EH (cell line): ENCODE measurements at regions not wholly inside any gene's neighbourhood (a gene's known extent, or its start where the extent isn't known, plus 50 kb on each side); places are given as distances from the start of the nearest gene placed in this dataset.
"Not testable (repeated sequence)": the region's sequence is repeated elsewhere in the genome, so short reads cannot be mapped to it uniquely, and the experiment has no call there.

ENCODE experiments used
- DNase-seq: peaks from one replicate; pipeline ENCODE4 v3.0.0-alpha.2; 2015; ENCODE audit warnings: low read depth

DNA sequence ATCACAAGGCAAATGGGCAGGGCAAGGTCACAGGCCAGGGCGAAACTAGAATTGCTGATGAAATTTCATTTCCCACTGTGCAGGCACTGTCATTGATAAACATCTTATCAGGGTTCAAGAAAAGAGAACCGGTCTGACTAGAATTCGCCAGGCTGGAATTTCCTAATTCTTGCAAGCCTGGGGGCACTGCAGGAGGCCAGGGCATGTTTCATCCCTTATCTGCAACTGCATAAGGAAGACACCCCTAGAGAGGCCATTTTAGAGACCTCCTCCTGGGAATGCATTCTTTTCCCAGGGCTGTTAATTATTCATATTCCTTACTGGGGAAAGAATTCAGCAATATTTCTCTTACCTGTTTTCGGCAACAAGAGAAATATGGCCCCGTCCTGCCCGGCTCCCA, 266.2 kb upstream of the CYLC2 start:
- DNase-seq = no peak

DNA sequence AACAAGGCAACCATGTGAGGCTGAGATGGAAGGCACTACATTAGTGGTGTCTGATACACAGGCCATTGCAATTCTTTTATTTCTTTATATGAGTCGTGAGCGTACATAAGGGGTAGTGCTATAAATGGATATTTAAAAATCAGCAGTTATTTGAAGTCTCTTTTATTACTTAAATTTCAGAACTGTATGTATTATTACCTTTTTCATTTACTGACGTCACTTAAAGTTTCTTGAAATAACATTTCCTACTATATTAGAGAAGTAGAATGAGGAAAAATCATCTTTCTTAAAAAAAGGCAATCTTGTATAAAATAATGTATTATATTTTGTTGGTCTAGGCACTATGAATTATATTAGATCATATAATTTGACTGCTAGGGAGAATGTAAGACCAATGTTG, 280.9 kb upstream of the CYLC2 start:
- DNase-seq = no peak

DNA sequence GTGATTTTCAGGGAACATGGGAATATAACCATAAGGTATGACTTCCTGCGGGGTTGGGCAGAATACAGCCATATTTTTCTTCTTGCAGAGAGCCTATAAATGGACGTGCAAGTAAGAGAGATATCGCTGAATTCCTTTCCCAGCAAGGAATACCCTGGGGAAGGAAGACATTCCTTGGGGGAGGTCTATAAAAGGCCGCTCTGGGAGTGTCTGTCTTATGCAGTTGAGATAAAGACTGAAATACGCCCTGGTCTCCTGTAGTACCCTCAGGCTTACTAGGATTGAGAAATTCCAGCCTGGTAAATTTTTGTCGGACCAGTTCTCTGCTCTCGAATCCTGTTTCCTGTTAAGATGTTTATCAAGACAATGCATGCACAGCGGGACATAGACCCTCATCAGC, 282.2 kb upstream of the CYLC2 start:
- DNase-seq = not testable (repeated sequence)

DNA sequence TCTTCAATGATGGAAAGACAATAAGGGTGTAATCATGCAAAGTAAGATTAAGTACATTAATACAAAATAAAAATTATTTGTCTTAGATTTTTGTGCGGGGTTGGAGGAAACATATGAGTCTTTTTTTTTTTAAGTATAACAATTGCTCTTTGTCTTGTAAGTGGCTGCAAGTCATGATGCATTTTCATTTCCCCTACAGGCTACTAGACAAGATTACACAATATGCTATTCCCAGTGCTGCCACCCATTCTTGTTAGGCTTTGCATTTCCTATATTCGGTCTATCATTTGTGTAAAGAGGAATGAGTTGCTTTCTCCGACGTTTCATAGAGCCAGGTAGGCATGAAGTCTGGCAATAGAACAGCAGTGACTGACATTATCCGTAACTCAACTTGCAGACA, 294.2 kb upstream of the CYLC2 start:
- no peak for DNase-seq

DNA sequence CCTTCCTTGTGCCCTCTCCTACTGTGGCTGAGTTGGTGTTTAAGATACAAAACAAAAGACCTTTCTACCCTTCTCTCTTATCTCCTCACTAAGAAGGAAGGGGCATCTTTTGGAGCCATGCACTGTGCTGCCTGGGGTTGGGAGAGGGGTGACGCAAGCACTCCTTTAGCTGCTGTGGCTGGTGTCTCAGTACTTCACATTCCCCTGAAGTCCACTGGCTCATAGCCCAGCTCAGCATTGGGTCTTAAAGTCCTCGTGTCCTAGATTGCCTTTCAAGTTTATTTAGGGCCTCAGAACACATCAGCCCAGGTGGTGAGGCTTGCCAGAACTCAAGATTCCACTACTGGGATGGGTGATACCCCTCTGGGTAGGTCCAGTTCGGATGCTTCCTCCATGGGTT, 325.9 kb upstream of the CYLC2 start:
- DNase-seq = no peak

DNA sequence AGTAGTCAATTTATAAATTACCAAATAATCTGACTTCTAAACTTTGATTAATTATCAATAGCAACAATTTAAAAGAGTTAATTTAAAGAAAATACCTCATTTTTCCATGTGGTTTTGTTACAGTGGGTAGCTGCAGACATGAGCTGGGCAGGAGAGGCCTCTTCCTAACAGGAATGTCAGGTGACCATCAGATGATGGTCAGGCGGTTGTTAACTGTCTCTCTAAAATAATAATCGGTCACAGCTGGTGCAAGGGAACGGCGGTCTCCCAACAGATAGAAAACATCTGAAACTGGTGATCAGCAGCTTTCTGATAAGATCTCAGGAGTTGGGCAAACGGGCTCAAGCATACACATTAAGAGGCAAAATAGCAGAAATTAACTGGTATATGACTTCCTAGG, 342.7 kb upstream of the CYLC2 start:
- no peak for DNase-seq

DNA sequence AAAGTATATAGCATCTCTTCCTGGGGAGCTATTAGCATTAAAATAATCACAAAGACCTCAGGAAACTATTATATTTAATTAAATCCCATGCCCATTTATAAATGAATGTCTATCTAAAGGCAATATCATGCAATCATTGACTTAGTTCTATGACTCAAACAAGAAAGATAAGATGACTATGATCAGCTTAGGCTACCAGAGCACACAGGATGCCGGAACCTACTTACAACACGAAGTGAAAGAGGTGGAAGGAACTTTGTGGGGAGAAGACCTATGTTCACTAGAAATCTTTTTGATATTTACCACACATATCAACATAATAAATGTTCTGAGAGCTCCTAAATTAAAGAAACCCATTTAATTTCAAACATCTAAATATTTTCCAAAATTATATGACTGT, 344.2 kb upstream of the CYLC2 start:
- DNase-seq = no peak

DNA sequence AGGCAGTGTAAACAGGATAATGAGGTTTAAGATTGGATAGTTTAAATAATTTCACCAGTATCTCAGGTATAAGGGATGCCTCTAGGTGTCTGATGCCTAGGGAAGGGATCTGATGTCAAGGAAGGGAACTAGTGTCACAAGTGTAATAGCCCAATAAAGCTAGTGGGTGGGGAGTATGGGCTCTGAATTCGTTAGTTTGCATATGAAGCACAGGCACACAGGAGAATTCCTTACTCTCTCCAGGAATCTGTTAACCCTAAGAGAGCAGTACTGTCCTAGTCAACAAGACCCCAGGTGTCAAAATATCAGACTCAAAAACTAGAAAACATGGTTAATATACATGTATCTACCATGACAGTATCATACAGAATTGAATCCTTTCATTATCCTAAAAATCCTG, 352.5 kb upstream of the CYLC2 start:
- no peak for DNase-seq

DNA sequence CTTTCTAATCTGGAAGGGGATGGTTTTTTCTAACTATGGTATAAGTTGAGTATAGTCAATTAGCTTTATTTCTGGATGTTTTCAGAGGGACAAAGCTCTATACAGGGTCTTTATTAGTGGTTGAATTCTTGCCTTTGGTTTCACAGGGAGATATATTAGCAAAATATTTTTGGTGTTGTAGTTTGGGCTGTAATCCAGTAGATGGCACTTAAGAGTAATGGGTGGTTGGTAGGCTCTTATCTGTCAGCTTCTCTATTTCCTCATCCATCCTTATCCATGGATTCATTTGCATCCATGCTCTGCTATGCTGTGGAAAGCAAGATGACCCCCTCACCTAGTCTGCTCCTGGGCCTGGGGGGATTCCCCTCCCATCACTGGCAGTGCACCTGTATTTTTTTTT, 363.6 kb upstream of the CYLC2 start:
- DNase-seq = no peak

DNA sequence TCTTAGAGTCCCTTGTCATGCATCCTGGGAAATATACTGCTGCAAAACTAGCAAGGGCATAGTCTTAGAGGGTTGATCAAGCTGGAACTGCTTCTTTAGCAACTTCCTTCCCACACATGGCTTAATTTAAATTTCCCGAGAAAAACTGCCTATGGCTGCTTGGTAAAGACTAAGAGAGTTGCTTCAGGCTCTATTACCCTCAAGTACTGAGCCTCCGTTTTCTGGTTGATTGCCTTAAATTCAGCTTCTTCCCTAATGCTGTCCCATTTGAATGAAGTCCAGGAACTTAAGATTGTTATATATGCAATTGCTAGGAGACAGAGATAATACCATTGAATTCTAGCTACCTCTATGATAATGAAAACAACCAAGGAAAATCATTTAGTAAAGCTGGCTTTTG, 385.7 kb upstream of the CYLC2 start:
- DNase-seq = no peak

DNA sequence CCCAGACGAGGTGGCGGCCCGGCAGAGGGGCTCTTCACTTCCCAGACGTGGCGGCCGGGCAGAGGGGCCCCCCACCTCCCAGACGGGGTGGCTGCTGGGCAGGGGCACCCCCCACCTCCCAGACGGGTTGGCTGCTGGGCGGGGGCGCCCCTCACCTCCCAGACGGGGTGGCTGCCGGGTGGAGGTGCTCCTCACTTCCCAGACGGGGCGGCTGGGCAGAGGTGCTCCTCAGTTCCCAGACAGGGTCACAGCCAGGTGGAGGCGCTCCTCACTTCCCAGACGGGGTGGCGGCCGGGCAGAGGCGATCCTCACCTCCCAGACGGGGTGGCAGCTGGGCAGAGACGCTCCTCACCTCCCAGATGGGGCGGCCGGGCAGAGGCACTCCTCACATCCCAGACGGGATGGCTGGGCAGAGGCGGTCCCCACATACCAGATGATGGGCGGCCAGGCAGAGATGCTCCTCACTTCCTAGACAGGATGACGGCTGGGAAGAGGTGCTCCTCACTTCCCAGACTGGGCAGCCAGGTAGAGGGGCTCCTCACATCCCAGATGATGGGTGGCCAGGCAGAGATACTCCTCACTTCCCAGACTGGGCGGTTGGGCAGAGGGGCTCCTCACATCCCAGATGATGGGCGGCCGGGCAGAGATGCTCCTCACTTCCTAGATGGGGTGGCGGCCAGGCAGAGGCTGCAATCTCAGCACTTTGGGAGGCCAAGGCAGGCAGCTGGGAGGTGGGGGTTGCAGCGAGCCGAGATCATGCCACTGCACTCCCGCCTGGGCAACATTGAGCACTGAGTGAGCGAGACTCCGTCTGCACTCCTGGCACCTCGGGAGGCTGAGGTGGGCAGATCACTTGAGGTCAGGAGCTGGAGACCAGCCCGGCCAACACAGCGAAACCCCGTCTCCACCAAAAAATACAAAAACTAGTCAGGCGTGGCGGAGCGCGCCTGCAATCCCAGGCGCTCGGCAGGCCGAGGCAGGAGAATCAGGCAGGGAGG, 391.6 kb upstream of the CYLC2 start:
- not testable (repeated sequence) for DNase-seq

DNA sequence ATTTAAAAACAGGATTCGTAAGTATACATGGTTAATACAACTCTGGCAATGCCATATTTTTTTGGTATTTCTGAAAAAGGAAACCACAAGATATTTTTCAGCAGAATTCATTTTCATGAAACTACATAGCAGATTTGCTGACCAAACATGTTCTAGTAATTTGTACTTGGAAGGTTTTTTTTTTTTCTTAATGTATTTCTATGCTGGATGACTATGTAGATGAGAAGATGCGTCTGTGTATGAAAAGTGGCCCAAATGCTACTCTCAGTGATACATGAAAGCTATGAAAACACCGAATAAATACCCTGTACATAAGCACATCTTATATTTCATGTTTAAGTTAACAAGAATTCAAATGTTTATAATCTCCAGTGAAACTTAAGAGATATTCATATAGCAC, 400.9 kb upstream of the CYLC2 start:
- DNase-seq = no peak

DNA sequence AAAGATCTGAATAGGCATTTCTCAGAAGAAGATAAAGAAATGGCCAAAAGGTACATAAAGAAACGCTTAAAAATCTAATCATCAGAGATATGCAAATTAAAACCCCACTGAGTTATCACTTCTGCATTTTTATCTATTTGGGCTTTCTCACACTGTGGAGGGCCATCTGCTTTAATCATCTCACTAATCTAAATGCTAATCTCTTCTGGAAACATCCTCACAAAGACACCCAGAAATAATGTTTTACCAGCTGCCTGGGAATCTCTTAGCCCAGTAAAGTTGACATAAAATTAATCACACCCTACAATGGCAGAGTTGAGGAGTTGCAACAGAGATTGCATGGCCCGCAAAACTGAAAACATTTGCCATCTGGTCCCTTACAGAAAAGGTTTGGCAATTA, 407.9 kb upstream of the CYLC2 start:
- no peak for DNase-seq

DNA sequence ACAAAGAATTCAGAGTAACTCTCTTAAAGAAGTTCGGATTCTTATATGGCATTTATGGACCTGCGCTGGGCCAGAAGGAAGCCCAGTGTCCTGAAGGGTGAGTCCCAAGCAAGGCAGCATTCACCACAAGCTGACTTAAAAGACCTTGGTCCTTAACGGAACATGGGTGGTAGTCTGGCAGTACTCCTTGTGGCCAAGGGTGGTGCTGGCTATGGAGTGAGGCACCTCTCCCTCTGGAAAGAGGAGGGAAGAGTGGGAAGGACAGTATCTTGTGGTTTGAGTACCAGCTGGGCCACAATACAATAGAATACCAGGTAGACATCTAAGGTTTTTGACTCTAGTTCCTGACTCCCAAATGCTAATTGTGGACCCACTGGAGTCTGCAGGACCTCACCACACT, 425.7 kb upstream of the CYLC2 start:
- no peak for DNase-seq

DNA sequence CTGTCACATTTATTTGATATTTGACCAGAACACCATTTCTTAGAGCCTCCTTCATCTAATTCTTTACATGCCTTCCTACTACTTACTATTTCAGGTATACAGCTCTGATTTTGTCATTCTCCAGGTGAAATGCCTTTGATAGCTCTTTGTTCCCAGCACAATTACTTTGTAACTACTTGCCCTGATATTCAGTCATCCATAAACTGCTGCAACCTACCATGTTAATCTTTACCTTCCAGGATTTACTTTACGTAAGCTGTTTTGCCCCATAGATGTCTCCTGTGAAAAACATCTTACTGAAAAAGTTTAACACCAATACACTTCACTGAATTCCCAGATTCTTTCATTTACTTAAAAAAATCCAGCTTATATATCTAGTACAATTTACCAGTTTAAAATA, 443.8 kb upstream of the CYLC2 start:
- no peak for DNase-seq

DNA sequence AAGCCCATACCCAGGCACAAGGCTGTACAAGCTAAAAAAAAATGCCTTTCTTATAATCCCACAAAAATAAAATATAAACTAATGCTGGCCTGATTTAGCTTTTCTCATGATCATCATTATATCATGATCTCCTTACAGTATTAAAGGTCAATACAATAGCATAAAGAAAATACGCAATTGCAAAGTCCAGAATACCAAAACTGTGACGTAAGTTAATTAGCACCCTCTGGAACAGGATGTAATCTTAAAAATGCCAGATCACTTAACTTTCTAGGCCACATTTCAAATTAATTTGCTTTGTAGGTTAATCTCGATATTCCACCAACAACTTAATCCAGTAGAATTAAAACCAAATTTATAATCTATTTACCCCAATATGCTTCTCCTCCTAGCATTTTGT, 444.2 kb upstream of the CYLC2 start:
- no peak for DNase-seq

DNA sequence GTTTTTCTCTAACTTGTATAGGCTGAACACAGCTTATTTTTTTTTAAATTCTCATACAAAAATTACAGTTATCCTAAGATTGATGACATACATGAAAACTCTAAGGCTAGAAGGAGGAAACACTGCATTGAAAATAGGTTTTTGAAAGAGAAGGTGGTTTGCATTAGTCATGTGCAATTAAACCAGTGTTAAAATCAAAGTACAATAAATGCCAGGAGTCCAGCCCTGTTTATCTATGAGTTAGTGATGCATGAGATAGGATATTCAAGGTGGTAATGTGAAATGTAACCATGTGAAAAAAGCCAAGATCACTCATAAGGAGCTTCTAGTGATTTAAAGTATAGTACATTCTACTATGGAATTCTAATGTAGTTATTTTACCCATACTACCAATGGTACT, 444.9 kb upstream of the CYLC2 start:
- no peak for DNase-seq

DNA sequence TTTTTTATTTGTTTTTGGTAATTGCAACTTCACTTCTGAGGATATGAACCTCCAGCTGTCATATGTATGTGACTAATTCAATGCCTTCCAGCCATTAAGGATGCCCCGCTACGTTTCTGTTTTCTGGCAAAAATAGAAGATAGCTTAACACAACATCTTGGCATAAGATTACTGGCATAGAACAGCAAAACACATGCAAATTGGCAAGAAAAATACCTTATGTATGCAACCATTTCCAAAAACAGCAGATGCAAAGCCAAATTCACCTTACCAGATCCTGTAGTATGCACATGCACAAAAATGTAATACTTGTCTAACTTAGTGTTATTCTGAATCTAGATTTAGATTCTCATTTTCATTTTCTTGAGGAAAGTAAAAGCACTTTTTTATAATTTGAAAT, 461.1 kb upstream of the CYLC2 start:
- DNase-seq = no peak

DNA sequence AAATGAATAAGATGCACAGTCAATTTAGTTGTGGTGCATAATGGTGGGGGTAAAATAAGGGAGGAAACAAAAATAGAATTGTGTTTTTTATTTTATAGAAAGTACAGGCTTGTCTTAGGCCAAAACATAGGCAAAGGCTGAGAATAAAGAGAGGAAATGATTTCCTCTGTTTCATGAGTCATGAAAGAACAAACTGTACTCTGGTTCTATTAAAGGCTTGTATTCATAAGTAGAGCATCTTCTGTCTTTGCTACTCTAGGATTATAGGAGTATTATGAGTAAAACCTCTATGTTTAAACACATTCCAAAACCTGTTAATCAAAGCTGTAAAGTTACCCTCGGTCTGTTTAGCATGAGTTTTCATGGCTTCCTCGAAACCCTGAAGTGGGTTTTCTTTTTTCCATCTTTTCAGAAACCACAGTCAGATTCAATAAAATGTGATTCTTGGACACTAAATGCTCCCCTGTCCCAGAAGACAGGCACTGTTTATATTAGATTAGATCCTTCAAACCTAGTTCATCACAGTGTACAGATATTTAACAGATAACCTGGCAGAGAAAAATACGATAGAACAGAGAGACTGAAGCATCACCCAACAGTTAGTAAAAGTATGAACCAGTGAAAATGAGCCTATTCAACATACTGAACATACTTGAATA, 473.9 kb upstream of the CYLC2 start:
- DNase-seq = no peak

DNA sequence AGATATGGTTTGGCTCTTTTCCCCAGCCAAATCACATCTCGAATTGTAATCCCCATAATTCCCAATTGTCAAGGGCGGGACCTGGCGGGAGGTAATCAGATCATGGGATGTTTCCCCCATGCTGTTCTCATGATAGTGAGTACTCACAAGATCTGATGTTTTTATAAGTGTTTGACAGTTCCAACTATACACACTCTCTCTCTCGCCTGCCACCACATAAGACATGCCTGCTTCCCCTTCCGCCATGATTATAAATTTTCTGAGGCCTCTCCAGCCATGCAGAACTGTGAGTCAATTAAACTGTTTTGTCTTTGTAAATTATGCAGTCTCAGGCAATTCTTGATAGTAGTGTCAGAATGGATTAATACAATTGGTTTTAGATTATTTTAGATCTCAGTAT, 475.7 kb upstream of the CYLC2 start:
- no peak for DNase-seq

DNA sequence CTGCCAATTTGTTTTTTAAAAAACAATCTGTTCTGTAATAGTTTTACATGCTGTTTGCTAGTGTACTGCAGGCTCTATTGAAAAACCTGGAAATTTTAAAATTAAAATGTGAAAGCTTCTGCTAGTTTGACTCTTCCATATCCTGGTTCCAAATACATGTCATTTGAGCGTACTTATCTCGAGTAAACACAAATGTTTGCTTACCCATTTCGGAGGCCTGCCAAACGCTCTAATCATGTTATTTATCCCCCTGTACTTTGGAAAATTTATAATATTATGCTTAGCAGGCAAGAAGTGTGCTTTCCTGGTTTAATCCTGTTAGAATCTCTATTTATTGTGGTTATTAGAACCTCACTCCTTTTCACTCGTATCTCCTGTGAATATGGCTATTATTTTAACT, 476.8 kb upstream of the CYLC2 start:
- DNase-seq = no peak

DNA sequence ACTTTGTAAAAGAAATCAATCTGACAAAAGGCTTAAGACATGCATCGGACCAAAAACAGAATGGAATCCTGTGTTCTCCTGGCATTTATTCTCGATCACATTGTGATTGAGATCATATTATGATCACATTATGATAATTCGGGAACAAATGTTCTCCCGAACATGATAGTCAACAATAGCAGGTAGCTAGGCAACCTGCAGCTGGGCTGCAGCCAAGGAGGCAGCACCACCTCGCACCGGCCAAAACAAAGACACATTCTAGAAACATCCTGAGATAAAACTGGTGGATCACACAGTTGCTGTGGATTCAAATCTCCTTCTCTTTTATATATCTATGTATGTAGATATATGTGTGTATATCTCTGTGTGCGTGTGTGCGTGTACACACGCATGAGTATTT, 480.6 kb upstream of the CYLC2 start:
- DNase-seq = no peak

DNA sequence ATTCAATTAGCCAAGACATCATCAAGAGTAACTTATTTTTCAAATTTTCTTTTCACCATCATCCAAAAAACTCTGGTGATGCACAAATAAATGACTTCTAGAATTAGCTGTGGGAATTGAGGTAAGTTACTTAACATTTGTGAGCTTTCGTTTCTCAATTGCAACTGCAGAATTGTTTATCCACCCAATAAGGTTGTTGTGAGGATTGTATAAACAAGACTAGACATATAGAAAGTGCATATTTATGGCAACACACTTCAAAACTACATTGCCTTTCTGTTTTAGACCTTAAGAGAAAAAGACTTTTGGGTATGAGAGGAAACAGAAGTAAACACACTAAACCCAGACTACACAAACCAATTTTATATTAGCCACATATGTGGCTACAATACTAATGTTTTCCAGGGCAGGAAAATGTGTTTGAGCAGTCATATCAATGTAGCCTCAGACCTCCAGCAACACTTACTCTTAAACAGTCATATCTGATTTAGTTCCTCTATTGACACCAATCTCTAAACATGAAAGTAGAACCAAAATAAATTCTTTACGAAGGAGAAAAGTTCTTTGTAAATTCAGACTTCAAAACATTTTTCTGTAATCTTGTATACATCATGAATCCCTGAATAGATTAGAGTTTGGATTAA, 488.0 kb upstream of the CYLC2 start:
- no peak for DNase-seq
